Gastroesophageal sphincter (tissue), 4 donors: ENCODE measurements at regions not wholly inside any gene's neighbourhood (a gene's known extent, or its start where the extent isn't known, plus 50 kb on each side); places are given as distances from the start of the nearest gene placed in this dataset.
"Not testable (repeated sequence)": the region's sequence is repeated elsewhere in the genome, so short reads cannot be mapped to it uniquely, and the experiment has no call there.

Experiments used
- ATAC-seq: fragments of 150-250 bp; one replicate; pipeline ENCODE4 v1.9.1; 2016; ENCODE audit warnings: mild to moderate bottlenecking, moderate library complexity
- H3K27ac ChIP-seq, 4 donors: fragments of 200-600 bp; sonication (generic) in 3 of 4; 1 replicate in 3 of 4; 2 replicates in 1 of 4; pipeline ENCODE4 v1.5.1; 2016 to 2019
- H3K27me3 ChIP-seq: fragments of 200-600 bp; sonication (generic); one replicate; pipeline ENCODE4 v1.5.1; 2019
- H3K36me3 ChIP-seq, 2 donors: fragments of 200-600 bp; sonication (generic); one replicate each; pipeline ENCODE4 v1.5.1; 2019; ENCODE audit warnings: control low read depth in 1 of 2
- H3K4me1 ChIP-seq, 3 donors: fragments of 200-600 bp; sonication (generic); 1 replicate in 2 of 3; 2 replicates in 1 of 3; pipeline ENCODE4 v1.5.1; 2016 to 2019; ENCODE audit warnings: control low read depth in 2 of 3
- H3K4me3 ChIP-seq, 2 donors: fragments of 200-600 bp; sonication (generic); one replicate each; pipeline ENCODE4 v1.5.1; 2019; ENCODE audit warnings: mild to moderate bottlenecking in 1 of 2, moderate library complexity in 1 of 2
- H3K9me3 ChIP-seq, 3 donors: fragments of 200-600 bp; sonication (generic); one replicate each; pipeline ENCODE4 v1.5.1; 2017 to 2019; ENCODE audit warnings: control low read depth in 2 of 3
- WGBS, 2 donors: methylation state at CpG; one replicate each; pipeline ENCODE4 v1.1.5; 2018; ENCODE audit warnings: low coverage in 1 of 2; 5-methylcytosine and 5-hydroxymethylcytosine counted together
- small RNA-seq, 4 donors: library from RNA; depleted of rRNA; stranded (forward); fragments of <200 nt; gene quantifications; one replicate each; pipeline ENCODE3, GENCODE V24; 2016

- not testable (repeated sequence) for H3K4me3 ChIP-seq, H3K27me3 ChIP-seq, H3K4me1 ChIP-seq, H3K36me3 ChIP-seq, H3K9me3 ChIP-seq, H3K27ac ChIP-seq, ATAC-seq
- WGBS, 2 donors = no CpG with 5 or more reads among the region's 4 CpGs
These were observed 70.5 kb upstream of the NBPF11 start for GRCh38 chr1:148222399-148223159.

- not testable (repeated sequence) for H3K9me3 ChIP-seq, H3K27me3 ChIP-seq, H3K4me3 ChIP-seq, H3K27ac ChIP-seq, ATAC-seq, H3K4me1 ChIP-seq, H3K36me3 ChIP-seq
- no CpG with 5 or more reads among the region's 4 CpGs for WGBS, 2 donors
These were observed 69.5 kb upstream of the NBPF11 start for GRCh38 chr1:148221593-148221992.

- H3K9me3 ChIP-seq, ATAC-seq, H3K36me3 ChIP-seq, H3K4me3 ChIP-seq, H3K4me1 ChIP-seq, H3K27me3 ChIP-seq, H3K27ac ChIP-seq: not testable (repeated sequence)
- no CpG with 5 or more reads among the region's 4 CpGs for WGBS, 2 donors
These were observed 67.1 kb upstream of the NBPF11 start for GRCh38 chr1:148219229-148219628.

GRCh38 chr1:148211191-148211590 lies 59.1 kb upstream of the NBPF11 start:
- not testable (repeated sequence) for H3K4me3 ChIP-seq, H3K27me3 ChIP-seq, H3K4me1 ChIP-seq, H3K27ac ChIP-seq, H3K36me3 ChIP-seq, ATAC-seq, H3K9me3 ChIP-seq
- no CpG with 5 or more reads among the region's 2 CpGs for whole genome bisulfite sequencing, 2 donors

GRCh38 chr1:148210624-148211023 lies 58.5 kb upstream of the NBPF11 start:
- H3K27ac ChIP-seq, H3K36me3 ChIP-seq, H3K4me3 ChIP-seq, H3K9me3 ChIP-seq, H3K27me3 ChIP-seq, ATAC-seq, H3K4me1 ChIP-seq: not testable (repeated sequence)
- no CpG with 5 or more reads among the region's 6 CpGs for WGBS, 2 donors

- not testable (repeated sequence) for H3K9me3 ChIP-seq, ATAC-seq, H3K4me3 ChIP-seq, H3K27me3 ChIP-seq, H3K4me1 ChIP-seq, H3K27ac ChIP-seq, H3K36me3 ChIP-seq
- WGBS, 2 donors = no CpG with 5 or more reads among the region's 4 CpGs
These were observed 58.1 kb upstream of the NBPF11 start for GRCh38 chr1:148210166-148210565.

GRCh38 chr1:148202013-148202412 lies 49.9 kb upstream of the NBPF11 start:
- H3K27me3 ChIP-seq, H3K27ac ChIP-seq, H3K4me3 ChIP-seq, H3K4me1 ChIP-seq, ATAC-seq, H3K36me3 ChIP-seq, H3K9me3 ChIP-seq: not testable (repeated sequence)
- no CpG with 5 or more reads among the region's 6 CpGs for WGBS, 2 donors

Small RNA genes in the stretch of these regions (small RNA-seq; reads per million reads assigned to genes)
- 0 reads per million in 4 donors for gene AC239809.1
- gene MIR6077 = 0 reads per million in 4 donors
- gene RF00019 = 0 reads per million in 4 donors
- gene RNU1-120P = 0 to 0.09 (median 0) reads per million in 4 donors
- 0 to 0.54 (median 0.06) reads per million in 4 donors for gene RNU1-122P
- 0 to 0.18 (median 0.06) reads per million in 4 donors for gene RNU1-13P
- gene RNVU1-1 = 0 to 0.82 (median 0.24) reads per million in 4 donors
- gene RNVU1-2 = 0 reads per million in 4 donors
- 0 reads per million in 4 donors for gene RNVU1-3
